Embryonic facial prominence (tissue), 1 donor: ENCODE measurements at regions not wholly inside any gene's neighbourhood (a gene's known extent, or its start where the extent isn't known, plus 50 kb on each side); places are given as distances from the start of the nearest gene placed in this dataset.

Experiments used
- DNase-seq: peaks from one replicate; pipeline ENCODE4 v3.0.0-alpha.2; 2016; ENCODE audit errors: extremely low spot score

DNA sequence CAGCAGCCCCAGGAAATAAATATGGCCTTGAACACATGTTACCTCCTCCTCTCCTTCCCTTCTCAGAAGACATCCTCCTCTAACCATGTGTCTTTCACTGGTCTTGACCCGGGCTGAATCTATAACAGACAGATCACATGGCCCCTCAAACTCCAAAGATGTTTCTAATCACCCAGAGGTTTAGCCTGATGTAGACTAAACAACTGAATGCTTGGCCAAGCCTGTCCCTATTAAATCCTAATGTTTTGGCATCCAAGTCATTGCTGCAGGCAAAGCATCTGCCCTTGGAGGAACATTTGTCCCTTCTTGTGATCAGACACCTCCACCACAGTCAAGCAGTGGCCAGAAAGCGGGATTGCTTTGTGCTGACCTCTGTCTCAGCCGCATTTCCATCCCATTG, 65.5 kb downstream of the ANKRD60 start:
- no peak for DNase-seq

GRCh38 chr20:58161192-58161591, 67.3 kb downstream of the ANKRD60 start:
- DNase-seq: no peak

DNA sequence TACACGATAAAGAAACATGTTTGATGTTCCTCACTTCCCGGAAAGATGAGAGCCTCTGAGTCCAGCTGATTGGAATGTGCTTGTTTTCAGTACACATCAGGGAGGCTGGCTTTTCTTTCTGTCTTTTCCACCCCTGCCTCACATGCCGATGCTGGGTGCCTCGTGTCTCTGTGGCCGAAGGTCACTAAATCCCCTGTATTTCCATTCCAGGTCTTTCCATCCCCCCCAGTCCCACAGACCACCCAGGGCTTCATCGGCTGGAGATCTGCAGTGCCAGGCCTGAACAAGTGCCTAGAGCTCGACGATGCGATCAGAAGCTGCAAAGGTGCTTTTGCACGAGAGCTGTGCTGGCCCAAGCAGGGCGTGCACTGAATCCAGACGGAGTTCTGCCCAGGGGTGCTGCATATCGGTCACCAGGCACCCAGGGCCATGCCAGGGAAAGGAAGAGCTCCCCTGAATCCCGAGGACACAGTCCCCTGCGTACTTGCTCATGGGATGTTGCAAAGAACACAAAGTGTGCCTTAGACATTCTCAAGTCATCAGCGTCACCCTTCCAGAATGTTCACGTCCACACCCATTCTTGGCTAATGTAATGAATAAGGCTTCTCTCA, 67.9 kb downstream of the ANKRD60 start:
- DNase-seq: no peak

DNA sequence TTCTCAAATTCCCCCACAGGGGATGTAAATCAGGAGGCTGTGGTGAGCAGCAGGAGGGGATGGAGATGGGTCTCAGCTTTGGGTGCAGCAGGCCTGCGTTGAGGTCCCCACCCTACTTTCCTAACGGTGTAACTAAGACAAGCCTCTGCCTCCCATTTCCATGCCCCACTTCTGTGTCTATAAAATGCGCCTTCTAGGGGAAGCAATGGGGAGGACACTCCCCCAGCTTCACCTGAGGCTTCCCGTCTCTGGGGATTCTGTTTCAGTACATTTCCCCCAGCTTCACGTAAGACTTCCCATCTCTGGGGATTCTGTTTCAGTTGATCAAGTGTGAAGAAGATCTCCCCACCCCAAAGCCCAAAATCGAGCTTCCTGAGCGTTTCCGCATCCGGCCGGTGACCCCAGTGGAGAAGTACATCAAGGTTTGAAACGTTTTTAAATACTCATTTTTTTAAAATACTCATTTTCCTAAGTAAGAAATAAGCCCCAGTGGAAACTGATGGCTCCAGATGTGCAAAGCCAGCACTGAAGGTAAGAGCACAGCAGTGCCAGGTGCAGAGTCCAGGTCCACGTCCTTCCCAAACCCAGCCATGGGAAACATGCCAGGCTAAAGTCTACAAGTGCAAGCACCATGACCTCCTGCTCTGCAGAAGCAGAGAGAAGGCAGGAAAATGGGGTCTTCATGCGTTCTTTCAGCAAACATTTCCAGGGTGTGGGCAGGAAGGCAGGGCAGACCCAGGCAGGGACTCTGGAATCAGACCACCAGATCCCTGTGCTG, 73.1 kb downstream of the ANKRD60 start:
- no peak for DNase-seq

DNA sequence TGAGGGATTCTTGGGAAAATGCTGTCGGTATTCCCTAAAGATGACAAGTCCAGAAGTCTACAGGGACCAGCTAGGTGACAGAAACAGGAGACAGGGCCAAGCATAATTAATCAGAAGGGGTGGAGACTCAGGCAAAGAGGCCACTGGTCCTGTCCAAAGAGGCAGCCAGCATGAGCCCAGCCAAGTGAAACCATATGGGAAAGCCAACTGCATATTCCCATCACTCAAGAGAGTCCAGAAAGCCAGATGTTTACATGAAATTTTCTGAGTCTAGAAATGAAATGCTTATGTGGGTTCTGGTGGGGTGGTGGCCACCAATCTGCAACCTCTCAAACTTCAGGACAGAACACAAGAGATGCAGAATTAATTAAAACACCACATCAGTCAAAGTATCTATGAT, 74.3 kb downstream of the ANKRD60 start:
- DNase-seq: no peak

- DNase-seq: no peak
These were observed 75.3 kb downstream of the ANKRD60 start for GRCh38 chr20:58153121-58153520.

GRCh38 chr20:58150772-58151171, 77.7 kb downstream of the ANKRD60 start:
- no peak for DNase-seq

DNA sequence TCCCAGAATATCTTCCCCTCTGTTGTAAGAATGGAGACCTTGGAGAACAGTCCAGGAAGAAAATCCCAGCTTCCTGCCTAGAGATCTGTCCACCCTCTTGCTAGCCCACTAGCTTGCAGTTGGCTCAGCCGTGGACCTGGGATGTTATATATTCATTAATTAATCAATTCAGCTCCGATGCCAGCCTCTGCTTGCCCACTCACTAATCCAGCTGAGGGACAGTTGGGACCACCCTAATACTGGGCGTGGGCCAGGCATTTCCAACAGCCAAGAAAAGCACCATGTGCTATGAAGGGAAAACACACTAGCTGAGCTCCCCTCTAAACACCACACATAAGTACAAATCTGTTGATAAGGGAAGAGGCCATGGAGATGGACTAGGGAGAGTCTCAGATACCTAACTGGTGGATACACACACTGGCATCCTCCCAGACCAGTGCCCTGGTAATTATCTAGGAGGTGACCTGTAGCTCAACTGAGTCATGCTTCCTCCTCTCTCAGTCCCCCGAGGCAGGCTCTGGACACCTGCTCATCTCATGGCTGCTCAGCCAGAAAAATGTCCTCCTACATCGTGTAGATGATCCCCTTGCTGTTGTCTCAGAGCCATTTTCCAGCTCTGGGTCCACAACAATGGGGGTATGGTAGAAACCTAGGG, 78.9 kb downstream of the ANKRD60 start:
- no peak for DNase-seq

GRCh38 chr20:58148891-58149290, 79.6 kb downstream of the ANKRD60 start:
- no peak for DNase-seq

GRCh38 chr20:58147628-58148370, 80.7 kb downstream of the ANKRD60 start:
- DNase-seq: no peak

DNA sequence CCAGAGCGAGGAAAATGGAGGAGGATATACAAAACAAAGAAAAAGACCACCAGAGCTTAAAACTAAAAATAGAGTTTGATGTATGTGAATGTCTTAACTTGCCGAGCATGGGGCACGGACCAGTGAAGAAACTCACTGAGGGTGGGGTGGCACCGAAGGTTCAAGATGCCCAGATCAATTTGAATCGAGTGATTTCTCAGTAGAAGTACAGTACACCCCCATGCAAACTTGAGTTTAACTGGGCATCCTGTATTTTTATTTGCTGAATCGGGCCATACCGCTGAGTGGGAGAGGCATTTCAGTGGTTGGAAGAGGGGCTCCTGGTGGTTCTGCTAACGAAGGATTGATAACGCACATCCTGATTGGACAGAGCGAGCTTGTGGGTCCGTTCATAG, 81.7 kb downstream of the ANKRD60 start:
- DNase-seq: no peak

DNA sequence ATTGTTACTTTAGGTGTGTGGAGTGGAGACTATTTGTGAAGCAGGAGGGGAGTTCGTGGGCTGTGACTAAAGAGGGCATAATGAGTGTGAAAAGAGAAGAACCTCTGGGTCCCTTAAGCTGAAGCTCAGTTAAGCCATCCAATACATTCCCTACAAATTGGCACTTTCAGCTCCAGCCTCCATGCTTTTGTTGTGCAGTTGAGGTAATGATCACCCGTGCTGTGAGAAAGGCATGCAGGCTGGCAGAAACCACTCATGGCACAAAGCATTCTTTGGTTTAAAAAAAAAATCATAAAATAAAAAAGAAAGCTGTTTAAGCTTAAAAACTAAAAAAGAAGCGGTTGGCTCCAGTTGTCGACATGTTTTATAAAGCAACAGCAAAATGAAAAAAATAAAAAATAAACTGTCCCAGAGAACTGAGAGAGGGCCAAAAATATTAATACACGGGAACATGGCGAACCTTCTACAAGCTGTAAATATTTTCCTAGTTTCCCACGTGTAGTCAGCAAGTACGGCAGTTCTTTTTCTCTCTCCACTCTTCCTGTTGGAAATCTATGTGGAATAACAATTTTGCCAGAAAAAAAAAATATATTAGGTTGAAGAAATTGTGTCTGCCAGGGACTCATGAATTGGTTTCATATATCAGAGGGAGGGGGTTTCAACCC, 82.2 kb downstream of the ANKRD60 start:
- DNase-seq: peak; percentile 64

DNA sequence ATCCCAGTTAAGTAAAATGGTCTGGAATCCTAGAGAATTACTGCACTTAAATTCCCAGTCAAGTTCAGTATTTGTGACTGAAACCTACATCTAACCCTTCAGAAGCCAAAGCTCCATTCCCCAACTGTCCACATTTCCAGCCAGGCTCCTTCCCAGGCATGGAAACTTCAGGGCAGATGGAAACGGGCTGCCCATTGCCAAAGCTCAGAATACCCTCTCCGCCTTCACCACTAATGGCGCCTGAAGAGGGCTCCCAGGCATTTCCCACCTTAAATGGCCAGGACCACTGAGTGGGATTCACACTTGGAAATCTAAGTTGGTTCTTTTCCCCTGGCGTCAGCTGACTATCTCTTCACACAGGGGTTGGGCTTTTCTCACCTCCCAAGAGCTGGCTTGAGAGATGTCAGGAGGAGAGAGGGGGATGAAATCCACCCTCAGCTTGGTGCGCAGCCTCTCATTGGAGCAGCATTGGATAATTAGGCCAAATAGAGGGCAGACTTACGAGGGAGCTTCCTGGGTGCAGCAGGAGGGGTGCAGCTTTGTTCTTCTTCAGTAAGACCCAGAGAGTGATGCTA, 82.9 kb downstream of the ANKRD60 start:
- DNase-seq: no peak

GRCh38 chr20:58144096-58144495, 84.4 kb downstream of the ANKRD60 start:
- no peak for DNase-seq

DNA sequence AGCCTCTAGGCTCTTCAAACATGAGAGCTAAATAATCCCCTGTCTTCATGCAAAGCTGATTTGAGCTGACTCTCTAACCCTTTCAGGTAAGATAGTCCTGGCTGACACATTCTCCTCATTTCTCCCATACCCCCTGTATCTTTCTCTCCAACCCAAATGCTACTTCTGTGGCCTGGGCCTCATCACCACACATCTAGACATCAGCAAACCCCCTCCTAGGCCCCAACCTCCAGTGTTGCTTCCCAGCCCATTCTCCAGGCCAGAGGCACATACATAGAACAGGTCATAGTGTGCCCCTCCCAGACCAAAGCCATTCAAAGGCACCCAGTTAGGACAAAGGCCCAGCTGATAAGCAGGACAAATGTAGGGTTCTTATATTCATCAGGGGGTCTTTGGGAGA, 84.9 kb downstream of the ANKRD60 start:
- no peak for DNase-seq

DNA sequence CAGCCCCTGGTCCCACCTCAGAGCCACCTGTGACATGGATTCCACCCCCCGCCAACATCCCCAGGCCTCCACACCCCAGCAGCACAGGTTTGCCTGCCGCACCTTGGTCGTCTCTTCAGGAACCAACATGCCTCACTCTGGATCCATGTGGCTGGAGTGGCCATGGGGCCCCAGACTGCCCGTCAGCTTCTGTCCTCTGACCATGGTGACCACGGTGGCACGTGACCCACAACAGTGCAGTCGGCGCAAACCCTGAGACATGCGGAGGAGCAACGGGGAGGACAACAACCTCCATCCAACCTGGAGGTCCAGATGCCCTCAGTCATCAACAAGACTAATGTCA, 85.6 kb downstream of the ANKRD60 start:
- no peak for DNase-seq

GRCh38 chr20:58141971-58142842, 86.2 kb downstream of the ANKRD60 start:
- no peak for DNase-seq

DNA sequence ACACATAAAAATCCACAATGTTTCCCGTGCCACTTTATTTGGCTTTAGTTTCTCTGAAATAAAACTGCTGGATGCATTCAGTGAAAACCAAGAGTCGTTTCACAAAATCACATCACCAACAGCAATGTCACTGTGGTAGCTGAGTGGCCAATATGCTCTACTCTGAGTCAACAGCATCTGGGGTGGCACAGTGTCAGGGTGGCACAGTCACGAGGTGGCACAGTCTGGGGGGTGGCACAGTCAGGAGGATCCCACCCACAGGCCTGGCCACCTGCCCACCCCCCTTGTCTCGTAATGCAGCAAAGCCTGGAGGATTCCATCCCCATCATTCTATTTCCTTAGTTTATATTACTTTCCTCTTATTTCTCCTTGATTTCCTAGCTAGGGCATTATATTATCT, 87.0 kb downstream of the ANKRD60 start:
- DNase-seq: no peak

- DNase-seq: no peak
These were observed 87.5 kb downstream of the ANKRD60 start for GRCh38 chr20:58140787-58141425.
